Naive B cell (primary cell): ENCODE measurements at regions not wholly inside any gene's neighbourhood (a gene's known extent, or its start where the extent isn't known, plus 50 kb on each side); places are given as distances from the start of the nearest gene placed in this dataset.

ENCODE experiments used
- ATAC-seq, 2 donors: fragments of 150-1000 bp; cut with Tn5 transposase; 2 replicates each; pipeline ENCODE4 v1.10.0; 2021; ENCODE audit warnings: low read depth in 2 of 2, mild to moderate bottlenecking in 2 of 2, moderate library complexity in 2 of 2
- DNase-seq: peaks from one replicate; pipeline ENCODE4 v3.0.0; 2022
- H3K27ac Mint-ChIP-seq, 6 donors: one replicate each; pipeline ENCODE4 v1.8.0; 2020 to 2022; ENCODE audit warnings: mild to moderate bottlenecking in 6 of 6, mixed read lengths in 6 of 6, moderate library complexity in 5 of 6, inconsistent platforms in 2 of 6
- H3K27me3 Mint-ChIP-seq, 3 donors: one replicate each; pipeline ENCODE4 v1.8.0; 2021 to 2022; ENCODE audit warnings: mixed read lengths in 3 of 3, mild to moderate bottlenecking in 1 of 3
- H3K36me3 Mint-ChIP-seq, 2 donors: one replicate each; pipeline ENCODE4 v1.8.0; 2020 to 2022; ENCODE audit warnings: mixed read lengths in 2 of 2, inconsistent platforms in 1 of 2, mild to moderate bottlenecking in 1 of 2
- H3K4me1 Mint-ChIP-seq, 3 donors: one replicate each; pipeline ENCODE4 v1.8.0; 2020 to 2022; ENCODE audit warnings: mixed read lengths in 3 of 3, inconsistent platforms in 1 of 3, mild to moderate bottlenecking in 1 of 3, moderate library complexity in 1 of 3
- H3K4me3 Mint-ChIP-seq, 8 donors: one replicate each; pipeline ENCODE4 v1.8.0; 2020 to 2022; ENCODE audit warnings: mild to moderate bottlenecking in 8 of 8, mixed read lengths in 8 of 8, moderate library complexity in 8 of 8, inconsistent platforms in 2 of 8
- H3K9me3 Mint-ChIP-seq, 7 donors: one replicate each; pipeline ENCODE4 v1.8.0; 2020 to 2022; ENCODE audit warnings: mixed read lengths in 7 of 7, mild to moderate bottlenecking in 5 of 7, inconsistent platforms in 2 of 7, moderate library complexity in 1 of 7

GRCh38 chr3:55169608-55170072, 241.8 kb upstream of the LRTM1 start:
- H3K4me1 Mint-ChIP-seq: no peaks in the 10 kb centered on the region
- H3K27ac Mint-ChIP-seq: no peak overlapping the region
- no peak for DNase-seq
- H3K9me3 Mint-ChIP-seq: peaks cover 0 to 18% (median 4%) of the 10 kb centered on the region in 7 donors
- H3K4me3 Mint-ChIP-seq: no peak overlapping the region
- no peaks in the 10 kb centered on the region for H3K36me3 Mint-ChIP-seq
- ATAC-seq: no peak
- no peaks in the 10 kb centered on the region for H3K27me3 Mint-ChIP-seq

GRCh38 chr3:55169161-55169560, 241.3 kb upstream of the LRTM1 start:
- H3K4me3 Mint-ChIP-seq: no peak overlapping the region
- peaks cover 0 to 18% (median 4%) of the 10 kb centered on the region in 7 donors for H3K9me3 Mint-ChIP-seq
- H3K27me3 Mint-ChIP-seq: no peaks in the 10 kb centered on the region
- DNase-seq (no peak), ATAC-seq (no peak)
- H3K4me1 Mint-ChIP-seq: no peaks in the 10 kb centered on the region
- H3K36me3 Mint-ChIP-seq: no peaks in the 10 kb centered on the region
- H3K27ac Mint-ChIP-seq: no peak overlapping the region

GRCh38 chr3:55167586-55168317, 239.9 kb upstream of the LRTM1 start:
- no peaks in the 10 kb centered on the region for H3K4me1 Mint-ChIP-seq
- peaks cover 0 to 3% (median 0%) of the 10 kb centered on the region in 3 donors for H3K27me3 Mint-ChIP-seq
- H3K4me3 Mint-ChIP-seq: no peak overlapping the region
- H3K9me3 Mint-ChIP-seq: peaks cover 2 to 18% (median 5%) of the 10 kb centered on the region in 7 donors
- no peaks in the 10 kb centered on the region for H3K36me3 Mint-ChIP-seq
- ATAC-seq (no peak), DNase-seq (no peak)
- H3K27ac Mint-ChIP-seq: no peak overlapping the region

- Mint-ChIP-seq H3K27ac (no peak overlapping the region), H3K36me3 (no peaks in the 10 kb centered on the region), H3K9me3 (peaks cover 2 to 13% (median 8%) of the 10 kb centered on the region in 7 donors), H3K4me1 (no peaks in the 10 kb centered on the region), H3K4me3 (no peak overlapping the region), H3K27me3 (peaks cover 0 to 4% (median 0%) of the 10 kb centered on the region in 3 donors)
- ATAC-seq: no peak
- DNase-seq: no peak
Measured at GRCh38 chr3:55166576-55167555, 239.0 kb upstream of the LRTM1 start.

GRCh38 chr3:55165704-55166405, 238.0 kb upstream of the LRTM1 start:
- H3K9me3 Mint-ChIP-seq: peaks cover 2 to 9% (median 5%) of the 10 kb centered on the region in 7 donors
- H3K27ac Mint-ChIP-seq: no peak overlapping the region
- peaks cover 0 to 4% (median 0%) of the 10 kb centered on the region in 3 donors for H3K27me3 Mint-ChIP-seq
- ATAC-seq (no peak), DNase-seq (no peak)
- H3K4me3 Mint-ChIP-seq: no peak overlapping the region
- H3K36me3 Mint-ChIP-seq: no peaks in the 10 kb centered on the region
- no peaks in the 10 kb centered on the region for H3K4me1 Mint-ChIP-seq

GRCh38 chr3:55165278-55165677, 237.4 kb upstream of the LRTM1 start:
- no peaks in the 10 kb centered on the region for H3K36me3 Mint-ChIP-seq
- ATAC-seq: no peak
- no peaks in the 10 kb centered on the region for H3K4me1 Mint-ChIP-seq
- no peak overlapping the region for H3K27ac Mint-ChIP-seq
- peaks cover 2 to 9% (median 5%) of the 10 kb centered on the region in 7 donors for H3K9me3 Mint-ChIP-seq
- H3K4me3 Mint-ChIP-seq: no peak overlapping the region
- H3K27me3 Mint-ChIP-seq: peaks cover 0 to 4% (median 0%) of the 10 kb centered on the region in 3 donors
- DNase-seq: no peak

- no peak for DNase-seq
- Mint-ChIP-seq H3K4me1 (no peaks in the 10 kb centered on the region), H3K27ac (no peak overlapping the region), H3K36me3 (no peaks in the 10 kb centered on the region), H3K27me3 (peaks cover 0 to 4% (median 0%) of the 10 kb centered on the region in 3 donors), H3K9me3 (peaks cover 2 to 9% (median 5%) of the 10 kb centered on the region in 7 donors), H3K4me3 (no peak overlapping the region)
- ATAC-seq: no peak
Measured at GRCh38 chr3:55164876-55165275, 237.0 kb upstream of the LRTM1 start.

- ATAC-seq (no peak), DNase-seq (no peak)
- peak overlapping the region in 1 of 6 donors; percentile 11 for H3K27ac Mint-ChIP-seq
- peaks cover 5 to 12% (median 8%) of the 10 kb centered on the region in 7 donors for H3K9me3 Mint-ChIP-seq
- H3K4me3 Mint-ChIP-seq: no peak overlapping the region
- no peaks in the 10 kb centered on the region for H3K4me1 Mint-ChIP-seq
- no peaks in the 10 kb centered on the region for H3K36me3 Mint-ChIP-seq
- H3K27me3 Mint-ChIP-seq: peaks cover 0 to 4% (median 0%) of the 10 kb centered on the region in 3 donors
Measured at GRCh38 chr3:55164191-55164590, 236.3 kb upstream of the LRTM1 start.

- H3K36me3 Mint-ChIP-seq: no peaks in the 10 kb centered on the region
- H3K27me3 Mint-ChIP-seq: peaks cover 0 to 4% (median 0%) of the 10 kb centered on the region in 3 donors
- DNase-seq: no peak
- ATAC-seq: no peak
- no peak overlapping the region for H3K27ac Mint-ChIP-seq
- no peaks in the 10 kb centered on the region for H3K4me1 Mint-ChIP-seq
- H3K4me3 Mint-ChIP-seq: no peak overlapping the region
- H3K9me3 Mint-ChIP-seq: peaks cover 5 to 15% (median 8%) of the 10 kb centered on the region in 7 donors
Measured at GRCh38 chr3:55163421-55163820, 235.6 kb upstream of the LRTM1 start.

- Mint-ChIP-seq H3K27me3 (peaks cover 0 to 4% (median 0%) of the 10 kb centered on the region in 3 donors), H3K4me1 (no peaks in the 10 kb centered on the region), H3K27ac (no peak overlapping the region), H3K4me3 (no peak overlapping the region), H3K9me3 (peaks cover 2 to 15% (median 8%) of the 10 kb centered on the region in 7 donors), H3K36me3 (no peaks in the 10 kb centered on the region)
- DNase-seq (no peak), ATAC-seq (no peak)
Measured at GRCh38 chr3:55162031-55162795, 234.4 kb upstream of the LRTM1 start.

- Mint-ChIP-seq H3K4me1 (no peaks in the 10 kb centered on the region), H3K9me3 (peaks cover 2 to 15% (median 9%) of the 10 kb centered on the region in 7 donors), H3K27ac (no peak overlapping the region), H3K36me3 (no peaks in the 10 kb centered on the region), H3K27me3 (peaks cover 0 to 4% (median 0%) of the 10 kb centered on the region in 3 donors), H3K4me3 (no peak overlapping the region)
- DNase-seq: no peak
- no peak for ATAC-seq
Measured at GRCh38 chr3:55161231-55161630, 233.4 kb upstream of the LRTM1 start.

GRCh38 chr3:55160241-55160983, 232.6 kb upstream of the LRTM1 start:
- Mint-ChIP-seq H3K27me3 (peaks cover 0 to 4% (median 0%) of the 10 kb centered on the region in 3 donors), H3K9me3 (peaks cover 7 to 18% (median 9%) of the 10 kb centered on the region in 7 donors), H3K4me3 (no peak overlapping the region), H3K4me1 (no peaks in the 10 kb centered on the region), H3K36me3 (no peaks in the 10 kb centered on the region), H3K27ac (peak overlapping the region in 1 of 6 donors; percentile 74)
- no peak for DNase-seq
- no peak for ATAC-seq
